Suprapubic skin (tissue), 4 donors: ENCODE measurements at regions not wholly inside any gene's neighbourhood (a gene's known extent, or its start where the extent isn't known, plus 50 kb on each side); places are given as distances from the start of the nearest gene placed in this dataset.

Experiments
- POLR2A ChIP-seq, 2 donors: fragments of 450-650 bp; IDR thresholded peaks; one replicate each; pipeline ENCODE4 v1.6.1; 2017; ENCODE audit warnings: antibody characterized with exemption in 2 of 2, mild to moderate bottlenecking in 2 of 2, moderate library complexity in 2 of 2
- POLR2AphosphoS5 ChIP-seq, 3 donors: sonication (generic); formaldehyde crosslinking; IDR thresholded peaks; one replicate each; pipeline ENCODE4 v1.6.1; 2017; ENCODE audit warnings: antibody characterized with exemption in 3 of 3
- TF ChIP-seq, protein P1 (sequence below), 2 donors: fragments of 200-600 bp in 1 of 2; fragments of 450-650 bp in 1 of 2; sonication (generic) in 1 of 2; IDR thresholded peaks; one replicate each; pipeline ENCODE4 v1.5.1; 2016 to 2019; ENCODE audit warnings: antibody characterized with exemption in 2 of 2, mild to moderate bottlenecking in 1 of 2, moderate library complexity in 1 of 2

DNA sequence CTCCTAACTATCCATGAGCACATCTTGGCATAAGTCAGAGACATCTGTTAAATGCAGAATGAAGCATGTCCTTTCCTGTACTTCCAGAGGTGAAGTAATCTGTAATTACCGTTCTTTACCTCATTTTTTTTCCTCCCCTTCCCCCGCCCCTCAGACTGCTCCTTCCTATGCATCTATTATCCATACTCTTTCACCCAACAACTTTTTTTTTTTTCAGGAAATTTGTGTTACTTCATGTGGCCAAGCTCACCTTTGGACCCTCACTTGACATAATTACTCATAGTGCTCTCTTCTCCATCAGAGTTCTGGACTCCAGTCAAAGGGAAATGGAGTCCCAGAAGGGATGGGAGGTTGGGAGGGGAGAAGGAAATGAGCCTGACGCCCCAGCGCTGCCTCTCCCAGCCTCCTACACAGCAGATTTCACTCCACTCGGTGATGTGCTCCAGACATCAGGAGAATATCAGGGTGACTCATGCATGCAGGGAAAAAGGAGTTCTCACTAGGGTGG, 568.8 kb downstream of the STIM2 start:
- TF ChIP-seq, protein P1, sequence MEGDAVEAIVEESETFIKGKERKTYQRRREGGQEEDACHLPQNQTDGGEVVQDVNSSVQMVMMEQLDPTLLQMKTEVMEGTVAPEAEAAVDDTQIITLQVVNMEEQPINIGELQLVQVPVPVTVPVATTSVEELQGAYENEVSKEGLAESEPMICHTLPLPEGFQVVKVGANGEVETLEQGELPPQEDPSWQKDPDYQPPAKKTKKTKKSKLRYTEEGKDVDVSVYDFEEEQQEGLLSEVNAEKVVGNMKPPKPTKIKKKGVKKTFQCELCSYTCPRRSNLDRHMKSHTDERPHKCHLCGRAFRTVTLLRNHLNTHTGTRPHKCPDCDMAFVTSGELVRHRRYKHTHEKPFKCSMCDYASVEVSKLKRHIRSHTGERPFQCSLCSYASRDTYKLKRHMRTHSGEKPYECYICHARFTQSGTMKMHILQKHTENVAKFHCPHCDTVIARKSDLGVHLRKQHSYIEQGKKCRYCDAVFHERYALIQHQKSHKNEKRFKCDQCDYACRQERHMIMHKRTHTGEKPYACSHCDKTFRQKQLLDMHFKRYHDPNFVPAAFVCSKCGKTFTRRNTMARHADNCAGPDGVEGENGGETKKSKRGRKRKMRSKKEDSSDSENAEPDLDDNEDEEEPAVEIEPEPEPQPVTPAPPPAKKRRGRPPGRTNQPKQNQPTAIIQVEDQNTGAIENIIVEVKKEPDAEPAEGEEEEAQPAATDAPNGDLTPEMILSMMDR (IDR thresholded peaks at IDR 0.05): no peak
- TF ChIP-seq POLR2AphosphoS5 (IDR thresholded peaks at IDR 0.05): no peak
- TF ChIP-seq POLR2A (IDR thresholded peaks at IDR 0.05): no peak
